IMR-90 (cell line): ENCODE measurements at regions not wholly inside any gene's neighbourhood (a gene's known extent, or its start where the extent isn't known, plus 50 kb on each side); places are given as distances from the start of the nearest gene placed in this dataset.

Experiments
- ATAC-seq: fragments of 200-7000 bp; cut with Tn5 transposase; 2 replicates; pipeline ENCODE4 v1.9.1; 2020; ENCODE audit warnings: low read depth, mild to moderate bottlenecking, moderate library complexity
- BruUV-seq: library from RNA; stranded (reverse); fragments of 400-500 nt; replicated peaks from 2 replicates; lab custom pipeline; 2021; lab: Mats Ljungman, UMichigan
- CTCF ChIA-PET: fragments of 300-600 bp; formaldehyde crosslinking; extraction: SDS; loops from one replicate; lab custom pipeline; 2021; ENCODE audit warnings: antibody characterized with exemption; lab: Yijun Ruan, JAX
- POLR2A ChIA-PET: fragments of 300-600 bp; sonication (Branson Sonifier 250); formaldehyde crosslinking; loops from one replicate; lab custom pipeline; 2022; ENCODE audit warnings: antibody characterized with exemption; ENCODE audit not compliant: unreplicated experiment; lab: Charles Lee
- DNase-seq: peaks from one replicate; pipeline ENCODE4 v3.0.0; 2013
- H2AFZ ChIP-seq: replicated peaks from 2 replicates; pipeline ENCODE3; 2013; ENCODE audit warnings: low read length, mild to moderate bottlenecking; ENCODE audit not compliant: poor library complexity
- H2AK5ac ChIP-seq: 2 replicates; pipeline ENCODE4 v1.6.1; 2013; ENCODE audit warnings: low read depth, low read length, inconsistent platforms
- H2AK9ac ChIP-seq: replicated peaks from 2 replicates; pipeline ENCODE3; 2013; ENCODE audit warnings: mild to moderate bottlenecking, low read depth, low read length, moderate library complexity; ENCODE audit not compliant: poor library complexity
- H2BK120ac ChIP-seq: 2 replicates; pipeline ENCODE4 v1.6.1; 2013; ENCODE audit warnings: low read depth, low read length, inconsistent platforms
- H2BK15ac ChIP-seq: 3 replicates; pipeline ENCODE4 v1.6.1; 2013; ENCODE audit warnings: low read depth, low read length, inconsistent platforms
- H2BK20ac ChIP-seq: 2 replicates; pipeline ENCODE4 v1.6.1; 2013; ENCODE audit warnings: low read depth, mild to moderate bottlenecking, inconsistent platforms, low read length, moderate library complexity
- H2BK5ac ChIP-seq: 2 replicates; pipeline ENCODE4 v1.6.1; 2013; ENCODE audit warnings: mild to moderate bottlenecking, low read depth, low read length, inconsistent platforms; ENCODE audit not compliant: poor library complexity, severe bottlenecking
- H3K14ac ChIP-seq: replicated peaks from 2 replicates; pipeline ENCODE4 v1.6.1; 2013; ENCODE audit warnings: low read depth, low read length, inconsistent platforms
- H3K18ac ChIP-seq: 2 replicates; pipeline ENCODE4 v1.6.1; 2013; ENCODE audit warnings: low read depth, low read length, control low read depth
- H3K23ac ChIP-seq: 2 replicates; pipeline ENCODE4 v1.6.1; 2013; ENCODE audit warnings: low read depth, low read length, inconsistent platforms
- H3K27ac ChIP-seq: 2 replicates; pipeline ENCODE4 v1.5.1; 2013; ENCODE audit warnings: mild to moderate bottlenecking, control low read depth, low read length; ENCODE audit not compliant: insufficient read depth
- H3K27me3 ChIP-seq: 2 replicates; pipeline ENCODE4 v1.6.1; 2013; ENCODE audit warnings: low read length; ENCODE audit not compliant: control insufficient read depth, insufficient read depth
- H3K36me3 ChIP-seq: 2 replicates; pipeline ENCODE4 v1.6.1; 2013; ENCODE audit warnings: low read length, mixed read lengths; ENCODE audit not compliant: control insufficient read depth, insufficient read depth
- H3K4ac ChIP-seq: 2 replicates; pipeline ENCODE4 v1.6.1; 2013; ENCODE audit warnings: low read depth, low read length, inconsistent platforms
- H3K4me1 ChIP-seq: 2 replicates; pipeline ENCODE4 v1.6.1; 2013; ENCODE audit warnings: low read length, mixed read lengths; ENCODE audit not compliant: control insufficient read depth, insufficient read depth
- H3K4me2 ChIP-seq: 2 replicates; pipeline ENCODE4 v1.6.1; 2013; ENCODE audit warnings: low read depth, mild to moderate bottlenecking, control low read depth, low read length, moderate library complexity
- H3K4me3 ChIP-seq: 2 replicates; pipeline ENCODE4 v1.5.1; 2013; ENCODE audit warnings: low read depth, mild to moderate bottlenecking, control low read depth, low read length, moderate library complexity; ENCODE audit not compliant: insufficient read depth
- H3K56ac ChIP-seq: 2 replicates; pipeline ENCODE4 v1.6.1; 2013; ENCODE audit warnings: low read length, inconsistent platforms; ENCODE audit not compliant: insufficient read depth; ENCODE audit errors: extremely low read depth
- H3K79me1 ChIP-seq, 2 experiments: 2 replicates each; pipeline ENCODE4 v1.6.1; 2013; ENCODE audit warnings: low read length in 2 of 2, inconsistent platforms in 1 of 2, low read depth in 1 of 2
- H3K9ac ChIP-seq: 2 replicates; pipeline ENCODE4 v1.6.1; 2013; ENCODE audit warnings: low read depth, low read length, control low read depth
- H3K9me1 ChIP-seq: 2 replicates; pipeline ENCODE4 v1.6.1; 2013; ENCODE audit warnings: low read length, inconsistent platforms; ENCODE audit not compliant: insufficient read depth
- H3K9me3 ChIP-seq: 2 replicates; pipeline ENCODE4 v1.6.1; 2013; ENCODE audit warnings: low read length; ENCODE audit not compliant: control insufficient read depth, insufficient read depth
- H4K20me1 ChIP-seq: 2 replicates; pipeline ENCODE4 v1.6.1; 2013; ENCODE audit warnings: low read length, inconsistent platforms; ENCODE audit not compliant: insufficient read depth
- H4K5ac ChIP-seq: 2 replicates; pipeline ENCODE4 v1.6.1; 2013; ENCODE audit warnings: mild to moderate bottlenecking, low read depth, low read length, control low read depth
- H4K8ac ChIP-seq, 2 experiments: 2 replicates each; pipeline ENCODE4 v1.6.1; 2013; ENCODE audit warnings: low read depth in 2 of 2, low read length in 2 of 2, control low read depth in 1 of 2, inconsistent platforms in 1 of 2
- H4K91ac ChIP-seq: 2 replicates; pipeline ENCODE4 v1.6.1; 2013; ENCODE audit warnings: low read depth, low read length, inconsistent platforms; ENCODE audit not compliant: insufficient read depth
- MXI1 ChIP-seq: IDR thresholded peaks from 2 replicates; pipeline ENCODE4 v1.6.1; 2012; ENCODE audit warnings: low read depth, mild to moderate bottlenecking, low read length, moderate library complexity, borderline replicate concordance
- WGBS, 2 experiments: methylation state at CpG; one replicate each; pipeline versions ENCODE4 v1.1.5 to v1.1.7; 2013; ENCODE audit warnings: missing lambda C conversion rate in 2 of 2; ENCODE audit not compliant: insufficient read length in 1 of 2; ENCODE audit errors: extremely low coverage in 2 of 2; 5-methylcytosine and 5-hydroxymethylcytosine counted together
- dilution Hi-C: fragments of 300-500 bp; cut with HindIII; formaldehyde crosslinking; loops from one replicate; pipeline ENCODE4 v1.14.3; 2018; ENCODE audit warnings: low sequenced_read_pairs; ENCODE audit not compliant: unreplicated experiment
- in situ Hi-C: fragments of 300-500 bp; cut with MboI; formaldehyde crosslinking; loops from 3 replicates; pipeline ENCODE4 v1.14.3; 2019; ENCODE audit warnings: low sequenced_read_pairs, inconsistent platforms, mixed read lengths
- intact Hi-C: fragments of 100-400 bp; cut with micrococcal nuclease; formaldehyde crosslinking; loops from 2 replicates; pipeline ENCODE4 v1.10.0; 2022

DNA sequence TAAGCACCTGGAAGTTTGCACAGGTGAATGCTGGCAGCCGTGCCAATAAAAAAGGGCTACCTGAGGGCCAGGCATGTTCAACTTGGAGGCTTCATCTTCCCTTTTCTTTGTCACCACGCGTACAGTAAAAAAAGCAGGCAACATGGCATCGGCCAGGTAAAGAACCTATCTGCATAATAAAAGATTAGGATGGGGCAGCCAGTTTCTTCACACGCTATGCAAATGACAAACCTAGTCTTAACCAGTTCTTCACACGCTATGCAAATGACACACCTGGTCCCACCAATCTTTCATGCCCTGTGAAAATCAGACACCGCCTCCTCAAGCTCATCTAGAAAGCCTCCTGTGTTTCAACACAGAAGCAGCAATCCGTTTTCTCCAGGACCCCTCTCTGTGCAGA lies 413.4 kb downstream of the HLX start:
- dilution Hi-C loops: no loop called here
- Histone ChIP-seq H3K4me3 (no peak overlapping the region), H3K9ac (no peak overlapping the region), H4K8ac (no peak overlapping the region), H4K91ac (no peak overlapping the region), H2BK20ac (no peak overlapping the region), H3K14ac (no peak overlapping the region), H3K4ac (no peak overlapping the region), H3K36me3 (no peaks in the 10 kb centered on the region), H2AK9ac (no peak overlapping the region), H4K20me1 (no peaks in the 10 kb centered on the region), H2BK15ac (no peak overlapping the region), H4K5ac (no peak overlapping the region), H3K79me1 (no peaks in the 10 kb centered on the region), H3K27me3 (no peaks in the 10 kb centered on the region), H3K4me1 (0 out of 2 replicates have a peak, but pooled peaks cover 1% of the 10 kb centered on the region), H3K56ac (no peak overlapping the region), H3K23ac (no peak overlapping the region), H3K27ac (no peak overlapping the region), H3K9me3 (no peaks in the 10 kb centered on the region), H3K4me2 (no peak overlapping the region), H2AK5ac (no peak overlapping the region), H3K18ac (no peak overlapping the region), H2BK5ac (no peak overlapping the region), H2BK120ac (no peak overlapping the region), H3K9me1 (no peaks in the 10 kb centered on the region), H2AFZ (no peak overlapping the region)
- in situ Hi-C loops: no loop called here
- POLR2A ChIA-PET: no interaction called here
- DNase-seq: no peak
- CTCF ChIA-PET: interaction anchor here (0.7 kb wide), 1 partner anchor 370 kb away, joined by 5 read pairs; no protein-coding TSS in a partner anchor
- no TSS peak for BruUV-seq
- WGBS, 2 experiments: 93% methylated on average over 3 of the region's 8 CpGs; no CpG with 5 or more reads in 1 of the 2 experiments
- no peak for ATAC-seq
- TF ChIP-seq MXI1: no peak
- intact Hi-C loops: no loop called here
